HG03103 (cell line): ENCODE measurements at regions not wholly inside any gene's neighbourhood (a gene's known extent, or its start where the extent isn't known, plus 50 kb on each side); places are given as distances from the start of the nearest gene placed in this dataset.
A peak's percentile ranks its signal among the peaks of the same experiment; 100 is the strongest.
"Not testable (repeated sequence)": the region's sequence is repeated elsewhere in the genome, so short reads cannot be mapped to it uniquely, and the experiment has no call there.

Source experiments
- ATAC-seq: cut with Tn5 transposase; IDR thresholded peaks from one replicate; pipeline ENCODE4 v1.9.1; 2021; ENCODE audit warnings: low read depth; ENCODE audit not compliant: unreplicated experiment

DNA sequence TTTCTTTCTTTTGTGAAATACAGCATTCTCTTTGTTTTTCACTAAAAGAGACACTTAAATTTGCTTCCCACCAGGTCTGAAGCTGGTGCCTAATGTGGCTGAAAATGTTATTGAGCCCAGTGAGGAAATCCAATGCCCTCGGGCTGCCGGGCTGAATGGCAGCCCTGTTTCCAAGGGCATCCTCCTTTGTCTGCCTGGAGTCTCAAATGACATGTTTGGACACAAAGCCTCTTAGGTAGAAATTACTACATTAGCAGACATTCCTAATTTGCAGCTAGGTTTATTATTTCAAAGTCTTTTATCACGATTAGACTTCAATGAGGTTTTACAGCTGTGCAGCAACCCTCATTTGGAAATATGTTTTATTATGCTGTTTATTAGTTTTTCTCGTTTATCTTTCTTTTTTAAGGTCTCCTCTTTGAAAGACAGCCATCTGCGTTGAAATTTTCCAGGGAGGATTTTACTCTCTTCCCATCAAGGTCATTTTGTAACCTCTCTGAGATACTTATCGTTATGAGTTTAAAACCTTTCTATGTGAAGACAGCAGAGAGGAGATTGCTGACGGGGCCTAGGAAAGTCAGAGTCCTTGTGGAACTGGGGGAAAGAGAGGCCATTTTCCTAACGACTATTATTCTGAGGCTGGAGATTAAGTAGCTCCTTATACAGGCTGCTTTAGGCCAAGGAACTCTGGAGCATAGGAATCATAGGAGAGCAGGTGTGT is 59.0 kb upstream of the ZNF532 start:
- ATAC-seq: no peak

DNA sequence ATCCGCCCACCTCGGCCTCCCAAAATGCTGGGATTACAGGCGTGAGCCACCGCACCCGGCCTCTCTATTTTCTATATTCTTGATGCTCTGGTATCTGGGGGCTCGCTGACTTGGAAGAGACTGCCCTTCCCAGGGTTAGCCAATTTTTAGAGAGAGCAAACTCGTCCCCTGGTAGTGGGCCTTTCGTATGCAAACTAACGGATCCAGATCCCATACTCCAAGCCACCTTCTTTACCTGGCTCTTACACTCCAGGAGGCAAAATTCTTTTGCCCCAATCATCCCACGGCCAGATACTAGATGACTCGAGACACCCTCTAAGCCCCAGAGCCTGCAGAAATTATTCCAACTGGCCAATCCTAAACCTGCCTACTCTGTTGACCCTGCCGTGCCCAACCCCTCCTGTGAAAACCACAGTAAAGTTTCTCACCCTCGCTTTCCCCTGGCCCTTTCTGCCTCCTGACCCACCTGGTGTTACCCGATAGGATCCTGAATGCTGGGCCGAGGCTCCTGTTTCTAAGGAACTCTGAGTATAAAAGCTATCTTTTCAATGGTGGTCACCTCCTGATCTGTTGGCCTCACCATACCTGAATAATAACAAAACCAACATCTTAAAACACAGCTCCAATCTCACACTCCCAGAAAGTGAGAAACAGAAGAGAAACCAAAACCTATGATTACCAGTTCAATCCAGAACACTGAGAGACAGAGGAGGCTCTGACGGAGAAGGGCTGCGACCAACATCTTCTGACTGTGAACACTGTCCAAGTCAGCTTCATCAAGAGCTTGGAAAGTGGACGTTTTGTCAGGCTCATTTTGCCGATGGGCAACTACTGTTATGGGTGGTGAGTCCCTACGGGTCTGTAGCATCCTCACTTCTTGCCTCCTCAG is 57.6 kb upstream of the ZNF532 start:
- ATAC-seq: peak; percentile 98

DNA sequence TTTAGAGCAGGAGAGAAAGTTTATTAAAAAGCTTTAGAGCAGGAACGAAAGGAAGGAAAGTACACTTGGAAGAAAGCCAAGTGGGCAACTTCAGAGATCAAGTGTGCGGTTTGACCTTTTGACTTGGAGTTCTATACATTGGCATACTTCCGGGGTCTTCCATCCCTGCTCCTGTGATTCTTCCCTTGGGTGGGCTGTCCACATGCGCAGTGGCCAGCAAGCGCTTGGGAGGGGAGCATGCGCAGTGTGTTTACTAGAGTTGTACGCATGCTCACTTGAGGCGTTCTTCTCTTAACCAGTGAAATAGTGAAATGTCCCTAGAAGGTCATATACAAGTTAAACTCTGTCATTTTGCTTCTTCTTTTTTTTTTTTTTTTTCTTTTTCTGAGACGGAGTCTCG is 56.9 kb upstream of the ZNF532 start:
- no peak for ATAC-seq

DNA sequence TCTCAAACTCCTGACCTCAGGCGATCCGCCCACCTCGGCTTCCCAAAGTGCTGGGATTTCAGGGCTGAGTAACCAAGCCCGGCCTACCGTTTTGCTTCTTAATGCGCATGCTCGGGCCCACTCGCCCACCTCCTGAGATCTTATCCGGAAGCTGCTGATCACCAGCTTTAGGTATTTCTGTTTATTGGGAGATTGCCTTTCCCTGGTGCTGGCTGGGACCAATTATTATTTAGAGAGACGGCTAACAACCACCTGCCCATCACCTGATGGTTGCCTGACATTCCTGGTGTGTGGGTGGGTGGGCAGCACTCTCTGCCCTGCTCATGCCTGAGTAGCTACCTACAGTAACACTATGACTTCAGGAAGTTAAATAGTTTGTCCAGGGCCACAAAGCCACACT is 56.3 kb upstream of the ZNF532 start:
- ATAC-seq: no peak

DNA sequence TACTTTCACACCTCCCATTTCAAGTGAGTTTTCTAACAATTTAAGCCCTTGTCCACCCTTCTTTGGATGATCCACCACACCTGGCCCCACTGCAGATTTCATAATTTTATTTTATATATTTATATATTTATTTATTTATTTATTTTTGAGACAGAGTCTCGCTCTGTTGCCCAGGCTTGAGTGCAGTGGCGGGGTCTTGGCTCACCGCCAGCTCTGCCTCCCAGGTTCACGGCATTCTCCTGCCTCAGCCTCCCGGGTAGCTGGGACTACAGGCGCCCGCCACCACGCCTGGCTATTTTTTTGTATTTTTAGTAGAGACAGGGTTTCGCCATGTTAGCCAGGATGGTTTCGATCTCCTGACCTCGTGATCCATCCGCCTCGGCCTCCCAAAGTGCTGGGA is 52.8 kb upstream of the ZNF532 start:
- not testable (repeated sequence) for ATAC-seq

DNA sequence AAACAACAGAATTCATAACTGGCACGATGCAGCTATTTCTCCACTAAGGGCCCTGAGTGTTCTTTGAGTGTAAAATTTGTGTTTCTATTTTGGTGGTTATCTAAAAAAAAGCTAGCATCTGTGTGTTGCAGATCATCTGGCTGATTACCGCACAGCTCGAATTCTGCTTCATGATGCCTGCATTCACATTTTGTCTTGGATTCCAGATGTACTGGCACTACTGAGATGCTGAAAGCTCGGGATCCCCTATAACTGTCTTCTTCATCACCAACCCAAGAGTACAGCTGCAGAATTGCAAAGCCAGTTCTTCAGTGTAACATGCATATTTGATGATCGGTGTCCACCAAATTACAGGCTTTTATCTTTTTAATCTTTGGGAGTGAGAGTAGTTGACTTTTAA is 51.6 kb upstream of the ZNF532 start:
- no peak for ATAC-seq

DNA sequence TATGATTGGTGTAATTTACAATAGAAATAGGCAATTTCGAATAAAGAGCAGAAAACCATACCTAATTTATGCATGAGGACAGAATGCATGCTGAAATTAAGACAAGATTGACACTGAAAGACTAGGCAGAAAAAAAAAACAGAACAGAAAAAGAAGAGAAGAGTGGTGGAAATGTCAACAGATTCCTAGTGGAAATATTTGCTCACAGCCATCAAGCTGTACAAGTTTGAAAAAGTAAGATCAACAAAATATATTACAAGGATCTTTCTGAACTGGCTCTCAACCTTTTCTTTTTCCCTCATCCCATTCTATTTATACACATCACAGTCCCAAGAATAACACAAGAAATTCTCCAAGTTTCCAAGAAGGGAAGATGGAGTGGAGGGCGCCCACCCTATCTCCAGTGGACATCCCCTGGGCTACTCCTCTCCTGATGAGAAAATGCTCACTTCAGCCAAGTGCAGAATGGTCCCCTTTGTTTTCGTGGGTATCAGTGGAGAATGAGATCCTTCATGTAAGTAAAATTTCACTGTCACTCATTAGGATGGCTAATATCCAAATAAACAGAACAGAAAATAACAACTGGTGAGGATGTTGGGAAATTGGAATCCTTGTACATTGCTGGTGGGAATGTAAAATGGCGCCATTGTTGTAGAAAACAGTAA is 51.0 kb upstream of the ZNF532 start:
- no peak for ATAC-seq

DNA sequence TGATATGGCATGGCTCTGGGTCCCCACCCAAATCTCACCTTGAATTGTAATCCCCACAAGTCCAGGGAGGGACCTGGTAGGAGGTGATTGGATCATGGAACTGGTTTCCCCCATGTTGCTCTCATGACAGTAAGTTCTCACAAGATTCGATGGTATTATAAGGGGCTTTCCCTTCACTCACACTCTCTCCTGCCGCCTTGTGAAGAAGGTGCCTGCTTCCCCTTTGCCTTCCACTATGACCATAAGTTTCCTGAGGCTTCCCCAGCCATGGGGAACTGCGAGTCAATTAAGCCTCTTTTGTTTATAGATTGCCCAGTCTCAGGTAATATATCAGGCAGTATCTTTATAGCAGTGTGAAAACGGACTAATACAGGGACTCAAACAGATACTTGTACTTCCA is 50.4 kb upstream of the ZNF532 start:
- no peak for ATAC-seq
